Keratinocyte (primary cell): ENCODE measurements at regions not wholly inside any gene's neighbourhood (a gene's known extent, or its start where the extent isn't known, plus 50 kb on each side); places are given as distances from the start of the nearest gene placed in this dataset.

Experiments
- CTCF ChIP-seq, 3 experiments: IDR thresholded peaks in 1 of 3; conservative IDR thresholded peaks in 1 of 3; optimal IDR thresholded peaks in 1 of 3; 2 replicates in 2 of 3; 3 replicates in 1 of 3; pipeline versions ENCODE3 to v1.5.1; 2011; ENCODE audit warnings: low read length in 3 of 3, mild to moderate bottlenecking in 3 of 3, moderate library complexity in 2 of 3, control low read depth in 1 of 3, inconsistent platforms in 1 of 3; ENCODE audit not compliant: insufficient read depth in 2 of 3; ENCODE audit errors: extremely low read depth in 1 of 3
- EZH2 ChIP-seq: IDR thresholded peaks from one replicate; pipeline ENCODE4 v1.6.1; 2012; ENCODE audit warnings: inconsistent platforms, mild to moderate bottlenecking, low read length, moderate library complexity

- TF ChIP-seq EZH2 (no peak), CTCF (optimal IDR thresholded peaks at IDR 0.05 in 1 of 3, IDR thresholded peaks at IDR 0.05 in 1 of 3, conservative IDR thresholded peaks at IDR 0.05 in 1 of 3; ENCODE audit: extremely low read depth in 1 of 3, insufficient read depth in 2 of 3, low read length in 3 of 3) (no peak)
Measured at GRCh38 chr15:100820528-100820927, 59.1 kb upstream of the ALDH1A3 start.
